Bronchial epithelial cell (primary cell): ENCODE measurements at regions not wholly inside any gene's neighbourhood (a gene's known extent, or its start where the extent isn't known, plus 50 kb on each side); places are given as distances from the start of the nearest gene placed in this dataset.

ENCODE experiments used
- DNase-seq: peaks from one replicate; pipeline ENCODE4 v3.0.0-alpha.2; 2010; ENCODE audit warnings: low read depth
- FAIRE-seq: peaks from 2 replicates; lab custom pipeline; 2011; peaks lifted over from hg19 to GRCh38; lab: Jason Lieb, UNC
- H3K27me3 ChIP-seq: 2 replicates; pipeline ENCODE4 v1.5.1; 2011; ENCODE audit warnings: low read length; ENCODE audit not compliant: control insufficient read depth, insufficient read depth
- H3K36me3 ChIP-seq: 2 replicates; pipeline ENCODE4 v1.5.1; 2011; ENCODE audit warnings: low read length; ENCODE audit not compliant: control insufficient read depth, insufficient read depth
- H3K4me3 ChIP-seq: 2 replicates; pipeline ENCODE4 v1.5.1; 2011; ENCODE audit warnings: mild to moderate bottlenecking, low read depth, low read length, control low read depth
- CTCF ChIP-seq: IDR thresholded peaks from 2 replicates; pipeline ENCODE4 v1.5.1; 2011; ENCODE audit warnings: mild to moderate bottlenecking, moderate library complexity, low read length, control low read depth, inconsistent platforms; ENCODE audit not compliant: insufficient read depth, severe bottlenecking

GRCh38 chr12:90098132-90098779 is 389.6 kb upstream of the ATP2B1 start:
- no peaks in the 10 kb centered on the region for H3K27me3 ChIP-seq
- H3K4me3 ChIP-seq: no peak overlapping the region
- no peak for FAIRE-seq
- no peak for DNase-seq
- H3K36me3 ChIP-seq: no peaks in the 10 kb centered on the region
- TF ChIP-seq CTCF: no peak

GRCh38 chr12:90091809-90092208 is 383.2 kb upstream of the ATP2B1 start:
- FAIRE-seq (no peak), DNase-seq (no peak)
- TF ChIP-seq CTCF: no peak
- Histone ChIP-seq H3K36me3 (no peaks in the 10 kb centered on the region), H3K4me3 (no peak overlapping the region), H3K27me3 (no peaks in the 10 kb centered on the region)

GRCh38 chr12:90090929-90091651 is 382.5 kb upstream of the ATP2B1 start:
- Histone ChIP-seq H3K4me3 (no peak overlapping the region), H3K36me3 (no peaks in the 10 kb centered on the region), H3K27me3 (no peaks in the 10 kb centered on the region)
- peak; percentile 100 for DNase-seq
- FAIRE-seq: peak; percentile 99
- TF ChIP-seq CTCF: no peak

- DNase-seq: peak; percentile 82
Measured at GRCh38 chr12:90086281-90086680, 377.6 kb upstream of the ATP2B1 start.

GRCh38 chr12:90085494-90086274 is 377.0 kb upstream of the ATP2B1 start:
- no peaks in the 10 kb centered on the region for H3K27me3 ChIP-seq
- TF ChIP-seq CTCF: no peak
- peak; percentile 36 for FAIRE-seq
- no peaks in the 10 kb centered on the region for H3K36me3 ChIP-seq
- H3K4me3 ChIP-seq: no peak overlapping the region
- peak; percentile 28 for DNase-seq

More at GRCh38 chr12:90086281-90086680, 377.6 kb upstream of the ATP2B1 start:
- no peak for TF ChIP-seq CTCF
- Histone ChIP-seq H3K4me3 (no peak overlapping the region), H3K27me3 (no peaks in the 10 kb centered on the region), H3K36me3 (no peaks in the 10 kb centered on the region)
- FAIRE-seq: no peak
